SH-SY5Y (cell line): ENCODE measurements at regions not wholly inside any gene's neighbourhood (a gene's known extent, or its start where the extent isn't known, plus 50 kb on each side); places are given as distances from the start of the nearest gene placed in this dataset.

Experiments
- GATA2 ChIP-seq: IDR thresholded peaks from 2 replicates; pipeline ENCODE4 v1.6.1; 2011; ENCODE audit warnings: mild to moderate bottlenecking, low read depth, low read length
- GATA3 ChIP-seq: IDR thresholded peaks from 2 replicates; pipeline ENCODE4 v1.6.1; 2011; ENCODE audit warnings: low read depth, mild to moderate bottlenecking, low read length, moderate library complexity

DNA sequence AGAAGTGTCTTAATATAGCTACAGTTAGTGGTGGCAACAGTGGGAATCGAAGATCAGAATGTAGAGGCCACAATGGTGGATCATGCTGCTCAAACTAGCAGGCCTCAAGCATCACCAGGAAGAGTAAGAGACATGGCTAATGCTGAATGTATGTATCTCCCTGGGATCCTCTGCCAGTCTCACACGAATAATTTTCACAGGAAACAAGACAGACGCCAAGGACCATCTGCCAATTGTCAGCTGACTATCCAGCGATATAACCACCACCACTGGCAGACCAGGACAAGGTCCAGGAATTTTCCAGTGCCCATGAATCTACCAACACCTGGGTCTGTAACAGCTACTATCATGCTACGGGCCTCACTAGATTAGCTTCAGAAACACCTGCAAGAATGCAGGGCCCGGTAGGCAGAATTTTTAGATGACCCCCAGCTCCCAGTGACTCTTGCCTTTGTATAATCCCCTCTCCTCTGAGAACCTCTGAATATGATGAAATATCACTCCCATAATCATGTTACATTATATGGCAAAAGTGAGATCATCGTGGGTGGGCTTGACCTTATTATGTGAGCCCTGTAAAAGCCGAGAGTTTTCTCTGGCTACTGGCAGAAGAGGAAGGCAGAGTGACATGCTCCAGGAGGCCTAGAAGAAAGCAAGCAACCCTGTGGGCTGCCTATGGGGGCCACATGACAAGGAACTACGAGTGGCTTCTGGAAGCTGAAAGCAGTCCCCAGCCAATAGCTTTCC is 429.8 kb downstream of the BCOR start:
- TF ChIP-seq GATA2 (no peak), GATA3 (no peak)
